Fibroblast of mammary gland (primary cell): ENCODE measurements at regions not wholly inside any gene's neighbourhood (a gene's known extent, or its start where the extent isn't known, plus 50 kb on each side); places are given as distances from the start of the nearest gene placed in this dataset.

Experiments
- DNase-seq: peaks from one replicate; pipeline ENCODE4 v3.0.0-alpha.2; 2010; ENCODE audit warnings: low read depth
- H3K4me3 ChIP-seq: 2 replicates; pipeline ENCODE4 v1.5.1; 2011; ENCODE audit warnings: low read depth, mild to moderate bottlenecking, low read length, moderate library complexity; ENCODE audit not compliant: control insufficient read depth
- TF ChIP-seq, protein P1 (sequence below): conservative IDR thresholded peaks from 2 replicates; pipeline ENCODE4 v1.5.1; 2011; ENCODE audit warnings: low read depth, low read length, inconsistent platforms; ENCODE audit not compliant: control insufficient read depth, insufficient read depth

DNA sequence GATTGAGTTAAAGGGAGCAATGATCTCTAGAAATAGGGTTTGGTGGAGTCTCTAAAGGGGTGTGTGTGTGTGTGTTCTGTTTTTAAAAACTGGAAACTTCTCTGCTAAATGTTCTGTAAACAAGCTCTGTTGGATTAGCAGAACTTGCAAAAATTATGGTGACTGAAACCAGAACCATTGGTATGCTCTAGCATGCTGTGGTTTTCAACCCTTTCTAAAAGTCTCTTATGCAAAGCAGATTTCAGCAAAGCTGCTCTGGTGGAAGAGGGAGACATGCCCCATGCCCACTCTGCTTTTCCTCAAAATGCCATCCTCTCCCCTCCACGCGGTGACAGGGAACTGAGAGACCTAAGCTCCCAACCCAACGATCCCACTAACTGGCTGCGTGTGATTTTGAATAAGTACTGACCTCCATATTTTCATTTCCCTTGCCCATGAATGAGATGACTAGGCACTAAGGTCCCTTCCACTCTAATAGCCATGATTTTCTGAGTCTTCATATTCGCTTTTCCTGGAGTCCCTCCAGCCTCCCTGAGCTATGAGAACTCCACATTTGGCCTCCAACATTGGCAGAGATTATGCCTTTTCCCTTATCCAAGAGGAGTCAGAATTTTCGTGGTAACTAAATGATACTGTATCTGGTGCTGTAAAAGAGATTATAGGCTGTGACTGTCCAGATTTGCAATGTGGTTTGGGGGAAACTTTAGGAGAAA is 117.3 kb upstream of the PALS2 start:
- TF ChIP-seq, protein P1, sequence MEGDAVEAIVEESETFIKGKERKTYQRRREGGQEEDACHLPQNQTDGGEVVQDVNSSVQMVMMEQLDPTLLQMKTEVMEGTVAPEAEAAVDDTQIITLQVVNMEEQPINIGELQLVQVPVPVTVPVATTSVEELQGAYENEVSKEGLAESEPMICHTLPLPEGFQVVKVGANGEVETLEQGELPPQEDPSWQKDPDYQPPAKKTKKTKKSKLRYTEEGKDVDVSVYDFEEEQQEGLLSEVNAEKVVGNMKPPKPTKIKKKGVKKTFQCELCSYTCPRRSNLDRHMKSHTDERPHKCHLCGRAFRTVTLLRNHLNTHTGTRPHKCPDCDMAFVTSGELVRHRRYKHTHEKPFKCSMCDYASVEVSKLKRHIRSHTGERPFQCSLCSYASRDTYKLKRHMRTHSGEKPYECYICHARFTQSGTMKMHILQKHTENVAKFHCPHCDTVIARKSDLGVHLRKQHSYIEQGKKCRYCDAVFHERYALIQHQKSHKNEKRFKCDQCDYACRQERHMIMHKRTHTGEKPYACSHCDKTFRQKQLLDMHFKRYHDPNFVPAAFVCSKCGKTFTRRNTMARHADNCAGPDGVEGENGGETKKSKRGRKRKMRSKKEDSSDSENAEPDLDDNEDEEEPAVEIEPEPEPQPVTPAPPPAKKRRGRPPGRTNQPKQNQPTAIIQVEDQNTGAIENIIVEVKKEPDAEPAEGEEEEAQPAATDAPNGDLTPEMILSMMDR: no peak
- no peak overlapping the region for H3K4me3 ChIP-seq
- DNase-seq: no peak

DNA sequence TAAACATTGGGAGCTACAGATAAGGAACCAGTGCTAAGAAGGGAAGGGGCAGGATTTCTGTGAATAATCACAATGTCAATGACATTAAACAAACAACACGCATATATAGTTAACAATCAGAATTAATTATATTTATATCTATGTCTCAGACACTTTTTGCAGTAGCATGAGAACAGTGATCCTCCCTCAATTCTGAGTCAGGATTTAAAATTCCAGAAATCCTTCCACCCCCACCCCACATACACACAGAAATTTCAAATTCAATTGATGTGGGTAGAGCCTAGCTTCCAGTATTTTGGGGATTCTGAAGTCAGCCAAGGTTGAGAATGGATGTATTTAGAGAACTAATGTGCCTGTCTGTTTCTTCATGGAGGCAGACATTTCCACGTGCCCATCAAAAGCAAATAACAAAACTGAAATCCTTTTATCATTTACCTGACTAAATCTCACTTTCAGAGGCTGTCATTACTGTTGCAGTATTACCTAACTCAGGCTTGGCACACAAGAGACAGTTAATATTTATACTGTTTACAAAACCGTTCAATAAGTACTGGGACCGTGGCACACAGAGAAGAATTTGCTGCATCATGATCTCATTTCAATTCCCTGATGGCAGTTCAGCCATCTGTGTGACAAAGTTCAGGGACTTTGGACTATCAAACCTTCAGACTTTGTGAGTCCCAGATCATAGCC is 116.6 kb upstream of the PALS2 start:
- no peak for DNase-seq
- TF ChIP-seq, protein P1: no peak

DNA sequence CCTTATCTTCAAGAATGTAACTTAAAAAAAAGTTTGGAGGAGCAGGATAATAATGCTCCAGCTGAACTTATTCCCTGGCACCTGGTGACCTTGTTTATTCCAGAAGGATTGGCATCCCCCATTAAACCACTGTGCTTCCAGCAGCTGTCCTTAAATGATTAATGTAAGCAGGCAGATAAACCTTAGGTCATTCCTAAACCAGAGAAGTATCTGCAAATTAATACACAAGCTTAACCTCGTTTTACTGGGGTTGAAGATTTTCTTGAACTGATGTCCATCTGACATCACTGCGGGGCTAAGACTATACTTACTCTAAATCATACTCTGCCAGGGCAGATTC is 116.1 kb upstream of the PALS2 start:
- H3K4me3 ChIP-seq: no peak overlapping the region
- DNase-seq: no peak
- TF ChIP-seq, protein P1: no peak

More for the DNA sequence above, 116.6 kb upstream of the PALS2 start:
- H3K4me3 ChIP-seq: no peak overlapping the region

DNA sequence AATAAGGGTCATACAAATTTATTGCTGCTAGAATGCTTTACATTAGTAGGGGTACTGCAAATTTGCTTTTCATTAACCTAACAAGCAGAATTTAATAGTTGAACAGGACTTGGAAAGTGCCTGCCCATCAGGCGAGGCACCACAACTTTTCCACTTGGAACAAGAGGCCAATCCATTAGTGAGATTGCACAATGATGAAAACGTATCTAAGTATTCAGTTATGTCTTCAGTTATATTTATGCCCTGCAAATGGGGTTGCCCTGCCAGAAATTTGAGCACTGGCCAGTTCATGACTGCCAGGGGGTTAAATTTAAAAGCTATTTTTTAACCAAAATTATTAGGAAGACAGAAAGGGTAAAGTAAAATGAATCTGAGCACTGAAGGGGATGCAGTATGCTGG is 111.1 kb upstream of the PALS2 start:
- no peak overlapping the region for H3K4me3 ChIP-seq
- DNase-seq: no peak
- TF ChIP-seq, protein P1: no peak

DNA sequence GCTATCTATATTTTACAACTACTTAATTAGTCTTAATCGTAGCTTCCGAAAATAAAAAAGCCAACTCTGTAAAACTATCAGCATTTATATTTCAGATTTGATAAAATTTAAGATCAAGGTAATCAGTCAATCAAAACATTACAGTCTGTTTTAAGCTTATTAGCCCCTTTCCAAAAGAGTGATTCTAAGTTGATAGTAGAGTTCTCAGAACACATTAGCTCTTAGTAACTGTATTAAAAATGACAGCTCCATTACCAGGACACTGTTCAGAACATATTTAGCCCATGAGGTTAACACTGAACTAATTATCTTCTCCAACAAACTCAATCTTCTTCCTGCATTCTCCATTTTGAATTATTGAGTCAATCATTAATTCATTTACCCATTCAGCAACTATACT is 110.3 kb upstream of the PALS2 start:
- DNase-seq: no peak
- no peak overlapping the region for H3K4me3 ChIP-seq
- TF ChIP-seq, protein P1: no peak

DNA sequence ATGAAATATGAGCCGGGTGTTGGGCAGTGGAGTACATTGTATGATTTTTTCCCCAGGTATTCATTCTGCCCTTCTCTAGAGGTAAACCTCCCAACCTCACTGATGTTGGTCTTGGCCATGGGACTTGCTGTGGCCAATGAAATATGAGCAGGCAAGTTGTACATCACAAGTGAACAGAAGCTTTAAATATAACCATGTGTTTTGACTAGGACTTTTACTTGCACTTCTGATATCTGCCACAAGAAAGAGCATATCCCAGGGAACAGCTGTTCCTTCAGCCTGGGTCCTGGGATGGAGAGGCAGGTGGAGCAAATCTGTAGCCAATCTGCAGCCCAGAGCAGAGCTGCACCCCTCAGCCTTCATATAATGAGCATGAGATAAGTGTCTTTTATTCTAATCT is 109.8 kb upstream of the PALS2 start:
- no peak for DNase-seq
- H3K4me3 ChIP-seq: no peak overlapping the region
- TF ChIP-seq, protein P1: no peak
